K562 (cell line): ENCODE measurements at regions not wholly inside any gene's neighbourhood (a gene's known extent, or its start where the extent isn't known, plus 50 kb on each side); places are given as distances from the start of the nearest gene placed in this dataset.
"Not testable (repeated sequence)": the region's sequence is repeated elsewhere in the genome, so short reads cannot be mapped to it uniquely, and the experiment has no call there.

Experiments
- ATAC-seq: fragments of 200-7000 bp; cut with Tn5 transposase; 3 replicates; pipeline ENCODE4 v1.9.1; 2020; ENCODE audit warnings: moderate library complexity
- BruUV-seq: library from RNA; stranded (reverse); fragments of 400-500 nt; replicated peaks from 2 replicates; lab custom pipeline; 2021; lab: Mats Ljungman, UMichigan
- CTCF ChIA-PET: fragments of 300-600 bp; formaldehyde crosslinking; extraction: SDS; loops from one replicate; lab custom pipeline; 2021; ENCODE audit warnings: low intra/inter-chr PET ratio; lab: Yijun Ruan, JAX
- POLR2A ChIA-PET: fragments of 300-600, 350-650 bp; sonication (Branson Sonifier 250); formaldehyde crosslinking; extraction: SDS; loops from one replicate; lab custom pipeline; 2021; ENCODE audit warnings: antibody characterized with exemption, inconsistent platforms; lab: Yijun Ruan, JAX
- DNase-seq, 4 experiments: peaks; one replicate each; pipeline versions ENCODE4 v3.0.0 to v3.0.0-alpha.2; 2011 to 2018; ENCODE audit warnings: low spot score in 3 of 4, mixed read lengths in 3 of 4; ENCODE audit errors: extremely low read depth in 1 of 4
- FAIRE-seq: peaks from 2 replicates; lab custom pipeline; 2011; peaks lifted over from hg19 to GRCh38; lab: Jason Lieb, UNC
- H2AFZ ChIP-seq: 2 replicates; pipeline ENCODE4 v1.6.0; 2011; ENCODE audit warnings: low read depth, low read length, control low read depth, inconsistent platforms
- H3K27ac ChIP-seq: fragments of 200-600 bp; 3 replicates; pipeline ENCODE4 v1.8.0; 2011; ENCODE audit warnings: low read depth, mild to moderate bottlenecking, control low read depth, inconsistent platforms, low read length, moderate library complexity, mixed read lengths; ENCODE audit errors: extremely low read depth
- H3K27me3 ChIP-seq, 2 experiments: fragments of 300-600 bp in 1 of 2; 2 replicates in 1 of 2; 3 replicates in 1 of 2; pipeline versions ENCODE4 v1.6.0 to v1.8.0; 2011; ENCODE audit warnings: inconsistent platforms in 2 of 2, low read length in 2 of 2, mild to moderate bottlenecking in 1 of 2, mixed read lengths in 1 of 2, moderate library complexity in 1 of 2; ENCODE audit not compliant: control insufficient read depth in 2 of 2, insufficient read depth in 2 of 2
- H3K36me3 ChIP-seq: fragments of 300-600 bp; 3 replicates; pipeline ENCODE4 v1.8.0; 2011; ENCODE audit warnings: mild to moderate bottlenecking, low read length, inconsistent platforms; ENCODE audit not compliant: control insufficient read depth, insufficient read depth
- H3K4me1 ChIP-seq, 2 experiments: fragments of 200-600 bp in 1 of 2; replicated peaks in 1 of 2; 2 replicates in 1 of 2; 3 replicates in 1 of 2; pipeline versions ENCODE4 v1.5.1 to v1.8.0; 2011; ENCODE audit warnings: inconsistent platforms in 2 of 2, low read length in 2 of 2, mild to moderate bottlenecking in 1 of 2, mixed read lengths in 1 of 2, moderate library complexity in 1 of 2; ENCODE audit not compliant: control insufficient read depth in 2 of 2, insufficient read depth in 2 of 2
- H3K4me2 ChIP-seq: 2 replicates; pipeline ENCODE4 v1.6.1; 2011; ENCODE audit warnings: low read length, control low read depth, inconsistent platforms, mixed read lengths; ENCODE audit not compliant: insufficient read depth
- H3K4me3 ChIP-seq: fragments of 200-600 bp; sonication (generic), shearing (Covaris generic); 2 replicates; pipeline ENCODE4 v1.5.1; 2016; ENCODE audit warnings: control low read depth, inconsistent platforms
- H3K79me2 ChIP-seq: fragments of 200-600 bp; 3 replicates; pipeline ENCODE4 v1.8.0; 2011; ENCODE audit warnings: low read length, inconsistent platforms; ENCODE audit not compliant: control insufficient read depth, insufficient read depth
- H3K9ac ChIP-seq, 2 experiments: 2 replicates each; pipeline versions ENCODE4 v1.6.0 to v1.6.1; 2011; ENCODE audit warnings: low read depth in 2 of 2, low read length in 2 of 2, control low read depth in 1 of 2, inconsistent platforms in 1 of 2, mild to moderate bottlenecking in 1 of 2, mixed read lengths in 1 of 2; ENCODE audit not compliant: insufficient read depth in 1 of 2
- H3K9me1 ChIP-seq: one replicate; pipeline ENCODE4 v1.6.0; 2011; ENCODE audit warnings: inconsistent platforms, mild to moderate bottlenecking, low read length, moderate library complexity; ENCODE audit not compliant: control insufficient read depth, insufficient read depth
- H3K9me3 ChIP-seq: replicated peaks from 2 replicates; pipeline ENCODE4 v1.5.1; 2011; ENCODE audit warnings: low read depth, low read length, inconsistent platforms; ENCODE audit not compliant: control insufficient read depth, insufficient read depth
- H4K20me1 ChIP-seq: replicated peaks from 2 replicates; pipeline ENCODE4 v1.6.1; 2011; ENCODE audit warnings: low read length, inconsistent platforms, mixed read lengths; ENCODE audit not compliant: control insufficient read depth, insufficient read depth
- WGBS: fragments of 100-300 bp; shearing (Covaris generic); methylation state at CpG from one replicate; pipeline ENCODE4 v1.1.6; 2016; ENCODE audit warnings: low coverage, mixed read lengths; ENCODE audit not compliant: insufficient coverage; ENCODE audit errors: missing lambda C conversion rate; 5-methylcytosine and 5-hydroxymethylcytosine counted together
- in situ Hi-C: fragments of 300-500 bp; cut with MboI; formaldehyde crosslinking; loops from 4 replicates; pipeline ENCODE4 v1.15.0; 2018; ENCODE audit warnings: inconsistent platforms, mixed read lengths
- intact Hi-C: fragments of 100-400 bp; cut with micrococcal nuclease; formaldehyde crosslinking; loops from 2 replicates; pipeline ENCODE4 v1.14.2; 2022

- in situ Hi-C loops = loop anchor here (25.0 kb wide), 1 partner anchor 408 kb away; no protein-coding TSS in a partner anchor
- DNase-seq, ATAC-seq: not testable (repeated sequence)
These were observed 362.6 kb upstream of the DEFB115 start for GRCh38 chr20:30894707-30895353.

DNA sequence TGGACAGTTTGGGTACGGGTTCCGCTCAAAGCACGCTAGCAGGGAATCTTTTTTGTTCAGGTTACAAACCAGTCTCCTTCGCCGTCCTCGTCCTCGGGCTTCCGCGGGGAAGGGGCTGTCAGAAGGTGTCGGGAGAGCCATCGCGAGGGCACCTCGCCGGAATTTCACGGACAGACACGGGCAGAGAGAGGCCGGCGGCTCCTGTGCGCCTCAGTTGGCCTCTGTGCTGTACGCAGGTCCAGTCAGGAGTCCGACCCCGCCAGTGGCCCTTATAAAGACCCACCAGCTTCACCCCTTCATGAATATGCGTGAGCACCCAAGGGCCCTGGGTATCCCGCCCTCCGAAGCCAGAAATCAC lies 362.1 kb upstream of the DEFB115 start:
- ATAC-seq, CTCF ChIA-PET, H3K9me1 ChIP-seq, POLR2A ChIA-PET, H3K79me2 ChIP-seq, H2AFZ ChIP-seq, DNase-seq, H3K9ac ChIP-seq, H3K27ac ChIP-seq, H3K9me3 ChIP-seq, H4K20me1 ChIP-seq, H3K36me3 ChIP-seq, H3K4me1 ChIP-seq, H3K4me3 ChIP-seq, FAIRE-seq, intact Hi-C loops, BruUV-seq, H3K4me2 ChIP-seq: not testable (repeated sequence)
- in situ Hi-C loops = loop anchor here (25.0 kb wide), 1 partner anchor 408 kb away; no protein-coding TSS in a partner anchor
- H3K27me3 ChIP-seq = peaks cover 0 to 27% of the 10 kb centered on the region in 2 experiments; a peak in 1 of 5 replicates
- 0% methylated on average over 5 of the region's 25 CpGs for WGBS

More at GRCh38 chr20:30894707-30895353, 362.6 kb upstream of the DEFB115 start:
- POLR2A ChIA-PET, intact Hi-C loops, H3K4me3 ChIP-seq, H3K4me2 ChIP-seq, H3K79me2 ChIP-seq, H2AFZ ChIP-seq, BruUV-seq, H3K4me1 ChIP-seq, H3K9ac ChIP-seq, CTCF ChIA-PET, H3K9me1 ChIP-seq, H3K9me3 ChIP-seq, H3K27ac ChIP-seq, FAIRE-seq, H4K20me1 ChIP-seq, H3K36me3 ChIP-seq: not testable (repeated sequence)
- WGBS = 0% methylated on average over 32 of the region's 35 CpGs
- peaks cover 0 to 27% of the 10 kb centered on the region in 2 experiments; a peak in 1 of 5 replicates for H3K27me3 ChIP-seq

GRCh38 chr20:30899370-30900079 lies 357.9 kb upstream of the DEFB115 start:
- intact Hi-C loops, H3K36me3 ChIP-seq, H3K9ac ChIP-seq, H3K79me2 ChIP-seq, FAIRE-seq, H4K20me1 ChIP-seq, H3K4me1 ChIP-seq, H2AFZ ChIP-seq, DNase-seq, H3K9me3 ChIP-seq, H3K9me1 ChIP-seq, BruUV-seq, ATAC-seq, H3K4me3 ChIP-seq, H3K4me2 ChIP-seq, CTCF ChIA-PET, H3K27ac ChIP-seq: not testable (repeated sequence)
- 2% methylated on average over 24 of the region's 41 CpGs for WGBS
- in situ Hi-C loops = loop anchor here (25.0 kb wide), 1 partner anchor 412 kb away; no protein-coding TSS in a partner anchor
- H3K27me3 ChIP-seq = peaks cover 0 to 17% of the 10 kb centered on the region in 2 experiments; a peak in 1 of 5 replicates
- POLR2A ChIA-PET = interaction anchor here (0.6 kb wide), 1 partner anchor 10 kb away, joined by 3 read pairs; no protein-coding TSS in a partner anchor
